HG02610 (cell line): ENCODE measurements at regions not wholly inside any gene's neighbourhood (a gene's known extent, or its start where the extent isn't known, plus 50 kb on each side); places are given as distances from the start of the nearest gene placed in this dataset.

Source experiments
- ATAC-seq: cut with Tn5 transposase; IDR thresholded peaks from one replicate; pipeline ENCODE4 v1.9.1; 2021; ENCODE audit warnings: mild to moderate bottlenecking, moderate library complexity; ENCODE audit not compliant: unreplicated experiment

DNA sequence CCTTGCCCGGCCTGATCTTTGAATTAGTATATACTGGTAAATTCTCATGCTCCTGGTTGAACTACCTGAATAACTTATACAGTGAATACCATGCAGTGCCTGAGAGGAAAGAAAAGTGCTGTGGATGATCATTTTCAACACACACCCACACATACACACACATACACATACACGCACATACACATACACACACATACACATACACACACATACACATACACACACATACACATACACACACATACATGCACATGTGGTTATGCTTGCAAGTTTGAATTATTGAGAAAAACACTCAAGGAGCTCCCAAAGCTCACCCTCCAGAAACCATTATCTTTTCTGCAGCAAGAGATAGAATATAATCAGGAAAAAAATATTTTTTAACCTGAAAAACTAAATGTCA lies 366.9 kb upstream of the RASGEF1B start:
- no peak for ATAC-seq

DNA sequence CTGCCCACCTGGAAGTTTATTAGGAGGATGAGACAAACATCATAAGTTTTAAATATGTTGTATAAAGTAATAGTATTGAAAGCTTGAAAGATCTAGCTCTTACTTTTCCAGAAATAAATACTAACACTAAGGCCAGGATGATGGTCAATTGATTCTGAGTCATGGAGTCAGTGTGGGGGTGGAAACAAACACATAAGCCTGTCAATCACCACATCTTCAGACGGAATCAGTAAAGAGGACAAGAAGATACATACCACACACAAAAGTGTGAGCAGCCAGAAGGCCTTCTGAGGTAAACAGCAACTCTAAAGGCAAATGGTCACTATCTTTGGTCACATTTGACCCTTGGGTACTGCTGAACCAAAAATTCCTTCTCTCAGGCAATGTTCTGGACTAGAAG lies 365.0 kb upstream of the RASGEF1B start:
- ATAC-seq, result no peak

DNA sequence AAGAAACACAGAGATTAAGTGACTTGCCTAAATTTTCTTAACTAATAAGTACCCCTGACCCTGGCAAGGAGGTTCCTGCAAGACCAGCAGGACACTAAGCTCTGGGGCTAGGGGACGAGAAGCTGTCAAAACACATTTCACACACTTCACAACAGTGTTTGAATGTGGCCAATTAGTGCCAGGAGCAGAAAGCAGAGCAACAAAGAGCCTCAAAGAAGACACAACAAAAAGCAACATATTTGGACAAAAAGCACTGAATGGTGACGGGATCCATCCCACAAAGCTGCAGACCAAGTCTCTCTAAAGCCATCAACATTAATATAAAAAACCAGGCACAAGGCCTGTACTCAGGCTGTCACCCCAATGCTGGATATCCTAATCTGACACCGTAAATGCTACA lies 361.9 kb upstream of the RASGEF1B start:
- no peak for ATAC-seq

DNA sequence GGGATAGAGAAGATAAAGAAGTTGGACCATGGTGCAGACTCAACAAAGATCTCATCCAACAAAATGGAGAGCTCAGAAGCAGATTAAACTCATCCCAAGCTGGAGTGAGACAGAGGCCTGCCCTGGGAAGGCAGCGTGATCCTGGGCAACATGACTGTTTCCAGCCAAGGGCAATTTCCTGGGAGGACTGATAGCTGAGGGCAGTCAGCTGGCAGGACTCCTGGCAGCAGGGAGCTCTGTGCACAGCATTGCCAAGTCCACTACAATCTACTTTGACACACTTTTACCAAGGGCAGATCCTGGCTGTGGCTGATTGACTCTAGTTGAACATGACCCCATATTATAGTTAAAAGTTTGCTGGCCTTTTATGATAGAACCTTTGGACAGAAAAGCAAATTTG lies 357.3 kb upstream of the RASGEF1B start:
- no peak for ATAC-seq

DNA sequence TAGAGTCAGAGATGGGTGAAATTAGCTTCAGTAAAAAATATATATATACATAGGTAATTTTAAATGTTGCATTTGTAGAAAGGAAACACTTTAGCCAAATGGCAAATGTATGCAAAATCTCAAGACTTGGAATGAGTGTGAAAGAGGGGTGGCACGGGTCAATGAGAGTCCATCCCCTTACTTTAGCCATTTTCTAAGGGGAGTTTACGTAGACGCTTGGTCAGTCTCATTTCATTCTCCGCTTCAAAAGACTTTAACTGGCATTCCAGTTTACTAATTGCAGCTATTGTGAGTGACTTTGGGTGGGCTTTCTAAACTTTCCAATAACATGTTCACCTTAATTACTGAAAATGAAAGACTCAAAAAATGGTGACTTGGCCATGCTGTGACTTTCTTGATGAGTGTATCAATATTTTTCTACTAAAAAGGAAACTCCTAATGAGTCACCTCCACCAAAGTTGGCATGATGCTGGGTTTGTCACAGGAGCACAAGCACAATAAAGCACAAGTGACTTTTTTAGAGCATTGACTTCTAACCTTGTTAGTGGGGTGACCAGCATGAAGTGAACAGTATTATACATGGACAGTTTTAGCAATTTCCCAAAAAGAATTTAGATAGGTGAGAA lies 356.0 kb upstream of the RASGEF1B start:
- peak; percentile 96 for ATAC-seq

DNA sequence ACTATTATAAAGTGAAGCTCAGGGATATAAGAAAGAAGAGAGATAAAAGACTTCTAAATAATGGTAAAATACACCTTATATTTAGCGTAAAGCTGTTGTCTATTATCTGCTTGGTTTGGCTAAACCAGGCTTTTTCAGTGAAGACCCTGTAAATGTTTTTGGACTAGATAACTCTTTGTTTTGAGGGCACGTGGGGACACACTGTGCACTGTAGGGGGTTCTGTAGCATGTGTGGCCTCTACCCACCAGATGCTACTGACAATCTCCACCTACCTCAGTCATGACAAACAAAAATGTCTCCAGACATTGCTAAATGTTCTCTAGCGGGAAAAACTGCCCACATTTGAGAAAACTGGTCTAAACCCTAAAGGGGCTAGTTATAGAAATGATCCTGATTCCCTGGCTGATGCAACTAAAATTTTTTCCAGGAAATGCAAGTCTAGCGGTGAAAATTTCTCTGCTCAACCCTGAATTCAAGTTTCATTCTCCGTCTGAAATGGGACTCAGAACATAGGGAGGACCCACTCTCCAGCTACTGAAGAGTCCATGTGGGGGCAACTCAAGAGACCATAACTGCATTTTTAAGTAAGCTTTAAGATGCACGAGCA lies 355.2 kb upstream of the RASGEF1B start:
- no peak for ATAC-seq

DNA sequence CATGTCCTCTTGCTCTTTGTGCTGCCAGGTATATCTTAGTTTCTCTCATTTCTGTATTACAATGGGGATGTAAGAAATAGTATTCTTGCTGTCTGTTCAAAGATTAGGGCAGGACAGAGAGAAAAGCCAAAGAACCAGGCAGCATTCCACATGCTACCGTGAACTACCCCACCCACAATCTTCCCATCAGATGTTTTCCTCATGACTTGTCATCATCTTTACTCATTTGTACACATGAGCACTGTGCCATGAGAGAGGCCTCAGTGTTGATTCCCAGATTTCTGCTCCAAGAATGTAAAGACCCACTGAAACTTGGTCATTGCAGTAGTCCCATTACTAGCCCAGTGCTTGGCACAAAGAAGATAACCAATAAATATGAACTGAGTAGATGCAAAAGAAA lies 354.6 kb upstream of the RASGEF1B start:
- ATAC-seq, result no peak

DNA sequence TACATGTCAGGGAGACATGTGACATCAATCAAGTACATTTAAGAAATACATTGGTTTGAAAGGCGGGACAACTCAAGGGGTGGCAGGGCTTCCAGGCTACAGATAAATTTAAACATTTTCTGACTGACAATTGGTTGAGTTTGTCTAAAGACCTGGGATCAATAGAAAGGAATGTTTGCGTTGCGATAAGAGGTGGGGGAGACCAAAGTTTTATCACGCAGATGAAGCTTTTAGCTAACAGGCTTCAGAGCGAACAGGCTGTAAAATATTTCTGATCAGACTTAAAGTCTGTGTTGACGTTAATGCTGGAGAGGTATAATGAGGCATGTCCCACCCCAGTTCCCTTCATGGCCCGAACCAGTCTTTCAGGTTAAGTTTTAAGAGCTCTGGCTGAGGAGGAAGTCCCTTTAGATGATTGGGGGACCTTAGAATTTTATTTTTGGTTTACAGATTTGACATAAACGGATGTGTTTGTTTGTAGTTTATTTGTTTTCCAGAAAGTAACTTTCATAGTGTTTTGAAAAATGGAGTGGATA lies 346.7 kb upstream of the RASGEF1B start:
- no peak for ATAC-seq

DNA sequence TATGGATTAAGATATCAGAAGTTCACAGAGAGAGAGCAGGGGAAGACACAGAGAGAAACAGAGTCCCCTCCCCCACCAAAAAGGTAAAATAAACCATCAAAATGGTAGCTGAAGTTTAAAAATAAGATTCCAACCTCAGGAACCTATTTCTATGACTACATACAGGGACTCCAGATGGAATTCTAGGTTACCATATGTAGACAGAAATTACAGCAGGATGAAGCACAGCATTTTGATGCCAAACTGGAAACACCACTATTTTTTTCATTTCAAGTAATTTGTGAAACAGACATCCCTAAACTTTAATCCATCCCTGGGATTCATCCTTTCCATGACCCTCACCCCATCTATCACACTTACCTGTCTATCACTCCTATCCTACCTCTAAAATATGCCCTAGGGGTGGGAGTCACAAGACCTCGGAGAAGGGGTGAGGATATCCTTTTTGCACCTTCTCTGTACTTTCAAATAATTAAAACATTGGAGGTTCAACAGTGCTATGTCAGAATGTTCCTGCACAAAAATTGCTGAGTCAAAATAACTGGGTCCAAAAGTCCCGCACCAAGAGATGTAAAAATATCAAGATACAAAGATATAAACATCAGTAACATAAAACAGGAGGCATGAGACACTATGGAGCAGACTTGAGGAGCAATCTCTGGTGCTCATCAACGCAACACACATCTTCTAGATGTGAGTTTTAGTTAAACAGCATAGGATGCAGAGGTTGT lies 344.5 kb upstream of the RASGEF1B start:
- ATAC-seq, result no peak

DNA sequence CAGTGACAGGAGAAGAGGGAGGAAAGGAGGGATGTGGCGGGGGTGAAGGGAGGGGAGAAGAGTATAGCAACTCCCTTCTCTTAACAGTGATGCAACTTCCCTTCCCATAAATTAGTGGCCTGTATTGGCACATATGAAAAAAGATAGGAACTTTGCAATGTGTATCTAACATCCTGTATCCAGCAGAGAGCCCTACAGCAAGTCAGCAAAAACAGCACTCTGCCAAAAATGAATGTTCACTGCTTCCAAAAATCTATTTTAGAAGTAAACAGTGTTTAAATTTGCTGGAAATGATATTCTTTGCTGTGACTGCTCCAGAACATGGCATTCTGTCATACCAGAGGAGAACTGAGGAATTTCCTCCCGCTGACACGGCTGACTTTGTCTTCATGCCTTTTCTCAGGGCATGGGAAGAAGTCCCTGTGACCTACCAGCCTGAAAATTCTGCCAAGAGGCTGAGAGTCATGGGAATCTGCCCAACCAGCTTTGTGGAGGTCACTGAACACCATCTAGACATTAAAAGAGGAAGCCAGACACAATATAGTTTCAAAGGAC lies 343.4 kb upstream of the RASGEF1B start:
- no peak for ATAC-seq

DNA sequence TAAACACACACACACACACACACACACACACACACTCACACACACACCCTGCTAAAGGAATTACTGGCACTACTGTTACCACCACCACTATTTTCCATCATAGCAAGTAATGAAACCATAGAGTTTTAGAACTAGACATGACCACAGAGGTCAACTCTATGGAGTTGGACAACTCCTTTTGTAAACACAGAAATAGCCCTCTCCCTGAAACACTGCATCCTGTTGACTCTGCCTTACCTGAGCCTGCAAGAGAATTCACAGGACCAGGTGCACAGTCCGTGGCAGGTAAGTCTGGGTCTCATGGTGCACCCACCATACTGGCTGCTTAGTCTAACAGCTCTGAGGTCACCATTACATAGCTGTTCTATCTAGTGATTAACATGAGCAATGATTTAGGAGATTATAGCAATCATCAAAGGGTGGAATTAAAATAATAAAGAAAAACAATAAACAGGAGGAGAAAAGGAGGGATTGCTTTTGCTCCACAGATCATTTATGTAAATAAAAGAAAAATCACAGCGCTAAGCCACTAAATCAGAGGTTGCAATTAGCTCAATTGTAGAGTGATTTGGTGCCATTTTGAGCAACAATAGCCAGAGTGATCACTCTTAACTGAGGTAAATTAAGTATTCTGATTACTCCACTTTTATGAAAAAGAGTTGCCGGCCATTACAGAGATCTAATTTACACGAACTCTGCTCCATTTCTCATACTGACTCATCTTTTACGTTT lies 340.0 kb upstream of the RASGEF1B start:
- no peak for ATAC-seq

DNA sequence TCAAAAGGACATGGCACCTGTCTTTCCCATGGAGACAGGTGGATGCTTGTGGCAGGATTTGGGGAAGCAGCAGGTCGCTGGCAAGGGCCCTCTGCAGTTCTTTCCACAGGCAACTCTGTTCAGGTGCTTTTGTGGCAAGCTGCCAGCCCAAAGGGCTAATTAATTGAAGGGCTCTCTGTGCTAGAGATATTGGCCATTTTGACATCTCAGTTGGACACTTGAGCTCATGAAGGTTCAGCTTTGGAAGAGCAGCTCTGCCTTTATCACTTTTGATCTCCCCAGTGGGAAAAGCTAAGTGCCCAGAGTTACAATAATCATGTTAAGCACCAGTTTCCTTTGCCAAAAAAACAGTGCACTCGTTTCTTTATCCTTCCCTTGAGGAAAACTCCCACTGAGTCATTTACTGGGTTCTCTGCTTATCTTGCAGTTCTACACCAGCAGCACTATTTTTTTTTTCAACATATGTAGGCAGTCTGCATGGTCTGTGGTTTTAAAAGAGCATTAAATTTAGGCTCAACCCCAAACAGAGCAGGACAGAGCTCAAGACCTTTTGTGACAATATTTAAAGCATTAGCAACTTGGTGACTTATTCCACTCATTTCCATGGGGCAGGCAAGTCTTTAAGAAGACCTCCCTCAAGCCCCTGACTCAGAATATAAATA lies 336.4 kb upstream of the RASGEF1B start:
- no peak for ATAC-seq

DNA sequence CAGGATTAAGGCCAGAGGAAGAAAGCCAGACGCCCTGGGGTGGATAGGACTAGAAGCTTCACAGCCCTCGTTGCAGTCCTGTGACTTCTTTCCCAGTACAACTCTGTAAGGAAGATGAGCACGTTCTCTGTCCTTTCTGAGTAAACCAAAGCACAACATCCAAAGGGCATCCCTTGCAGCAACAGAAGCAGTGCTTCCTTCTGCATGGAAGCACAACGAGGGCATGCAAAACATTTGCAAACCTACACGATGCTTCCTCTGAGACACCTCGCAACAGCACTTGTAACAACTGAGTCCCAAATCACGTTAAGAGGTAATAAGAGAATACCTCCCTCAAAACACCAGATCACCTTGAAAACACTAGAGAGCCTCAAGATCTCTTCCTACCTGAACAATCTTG lies 335.7 kb upstream of the RASGEF1B start:
- no peak for ATAC-seq

DNA sequence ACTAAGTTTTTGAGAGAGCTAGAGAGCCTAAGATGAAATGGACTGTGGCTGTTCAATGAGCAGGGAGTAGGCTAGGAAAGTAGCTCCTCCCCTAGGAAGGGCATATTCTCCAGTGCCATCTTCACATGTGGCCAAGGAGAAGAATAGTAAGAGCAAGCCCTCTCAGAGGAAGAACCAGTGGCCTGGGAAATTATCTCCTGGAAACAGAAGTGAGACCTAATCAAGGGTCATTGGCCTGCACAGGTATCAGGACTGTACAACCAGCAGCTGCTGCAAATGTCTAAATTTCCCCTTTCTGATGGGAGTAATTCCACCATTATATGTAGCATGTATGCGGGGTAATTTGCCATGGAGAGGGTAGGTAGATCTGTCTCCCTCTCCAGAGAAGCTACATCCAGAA lies 334.8 kb upstream of the RASGEF1B start:
- ATAC-seq, result no peak

DNA sequence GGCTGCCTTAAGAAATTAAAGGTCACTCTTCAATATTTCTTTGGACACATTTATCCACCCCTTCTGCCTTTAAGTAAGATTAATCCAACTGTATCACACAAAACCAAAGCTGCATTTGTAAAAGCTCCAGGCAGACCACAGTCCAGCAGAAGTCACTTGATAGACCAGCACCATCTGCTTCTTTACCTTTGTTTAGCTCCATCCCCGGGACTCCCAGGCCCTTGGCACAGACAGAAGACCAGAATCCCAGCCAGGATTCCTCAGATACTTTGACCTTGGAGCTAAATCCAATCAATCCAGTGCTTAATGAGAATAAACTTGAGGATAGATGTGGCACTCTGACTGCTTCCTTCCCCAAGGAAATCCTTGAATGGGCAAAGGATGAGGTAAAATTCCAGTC lies 333.1 kb upstream of the RASGEF1B start:
- ATAC-seq, result no peak

DNA sequence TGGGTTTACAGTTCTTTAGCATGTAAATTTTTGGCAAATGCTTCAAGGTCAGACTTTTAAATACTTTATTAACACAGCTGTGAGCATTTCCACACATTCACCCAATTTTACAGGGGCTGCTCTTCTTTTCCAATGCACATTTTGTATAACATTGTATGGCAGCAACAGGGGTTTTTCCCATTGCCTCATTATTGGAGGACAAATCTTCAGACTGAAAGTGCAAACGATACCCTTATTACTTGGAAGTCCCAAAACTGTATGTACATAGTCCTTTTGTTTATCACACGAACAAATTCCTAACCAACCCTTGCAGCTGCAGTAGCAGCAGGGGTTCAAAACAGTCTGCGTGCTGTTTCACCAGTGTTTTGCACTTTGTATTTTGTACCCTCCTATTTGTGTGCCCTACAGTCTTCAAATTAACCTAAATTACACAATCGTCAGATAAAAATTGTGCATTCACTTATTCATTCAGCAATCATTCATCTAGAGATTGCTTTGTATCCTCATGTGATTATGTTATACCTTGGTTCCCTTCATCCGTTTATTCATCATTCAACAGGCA lies 330.7 kb upstream of the RASGEF1B start:
- peak; percentile 81 for ATAC-seq

DNA sequence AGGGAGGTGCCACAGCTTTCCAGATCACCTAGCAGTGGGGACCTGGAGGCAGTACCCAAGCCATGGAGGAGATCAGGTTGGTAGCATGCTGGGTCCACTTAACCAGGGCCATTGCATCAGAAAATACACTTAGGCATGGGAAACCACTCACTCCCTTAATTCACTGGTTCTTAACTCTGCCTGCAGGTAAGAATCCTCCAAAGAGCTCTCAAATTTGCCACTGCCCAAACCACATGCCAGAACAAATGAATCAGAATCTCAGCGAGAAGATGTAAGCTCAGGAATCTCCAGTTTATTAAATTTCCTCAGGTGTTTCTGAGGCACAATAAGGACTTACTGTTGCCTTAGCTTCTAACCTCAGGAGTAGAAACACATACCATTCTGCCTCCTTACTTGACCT lies 327.7 kb upstream of the RASGEF1B start:
- no peak for ATAC-seq

DNA sequence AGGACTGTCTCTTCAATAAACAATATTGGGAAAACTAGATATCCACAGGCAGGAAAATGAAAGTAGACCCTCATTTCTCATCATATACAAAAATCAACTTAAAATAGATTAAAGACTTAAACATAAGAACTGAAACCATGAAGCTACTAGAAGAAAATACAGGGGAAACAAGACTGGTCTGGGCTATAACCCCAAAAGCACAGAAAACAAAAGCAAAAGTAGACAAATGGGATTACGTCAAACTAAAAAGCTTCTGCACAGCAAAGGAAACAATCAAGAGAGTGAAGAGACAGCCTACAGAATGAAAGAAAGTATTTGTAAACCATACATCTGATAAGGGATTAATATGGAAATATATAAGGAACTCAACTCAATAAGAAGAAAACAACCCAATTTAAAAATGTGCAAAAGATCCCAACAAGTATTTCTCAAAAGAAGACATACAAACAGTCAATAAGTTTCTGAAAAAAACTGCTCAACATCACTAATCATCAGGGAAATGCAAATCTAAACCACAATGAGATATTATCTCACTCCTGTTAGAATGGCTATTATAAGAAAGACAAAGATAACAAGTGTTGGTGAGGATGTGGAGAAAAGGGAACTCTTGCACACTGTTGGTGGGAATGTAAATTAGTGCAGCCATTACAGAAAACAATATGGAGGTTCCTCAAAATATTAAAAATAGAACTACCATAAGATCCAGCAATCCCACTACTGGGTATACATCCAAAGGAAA lies 325.3 kb upstream of the RASGEF1B start:
- peak; percentile 68 for ATAC-seq

DNA sequence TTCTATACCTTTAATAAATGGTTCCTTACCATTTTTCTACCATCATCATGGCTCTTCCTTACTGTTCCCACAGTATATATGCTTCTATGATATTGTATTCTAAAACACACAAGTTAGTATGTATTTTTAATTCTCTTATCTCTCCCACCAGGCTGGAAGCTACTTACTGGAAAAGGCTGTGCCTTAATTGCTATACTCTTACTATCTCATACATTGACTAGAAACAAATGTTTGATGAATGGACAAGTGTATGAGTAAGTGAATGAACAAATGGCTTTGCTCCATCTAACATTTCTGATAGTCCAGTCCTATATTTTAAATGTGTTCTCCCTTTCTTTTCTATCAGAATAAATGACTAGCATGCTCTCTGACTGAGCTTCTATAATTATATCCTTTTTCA lies 320.8 kb upstream of the RASGEF1B start:
- ATAC-seq, result no peak

DNA sequence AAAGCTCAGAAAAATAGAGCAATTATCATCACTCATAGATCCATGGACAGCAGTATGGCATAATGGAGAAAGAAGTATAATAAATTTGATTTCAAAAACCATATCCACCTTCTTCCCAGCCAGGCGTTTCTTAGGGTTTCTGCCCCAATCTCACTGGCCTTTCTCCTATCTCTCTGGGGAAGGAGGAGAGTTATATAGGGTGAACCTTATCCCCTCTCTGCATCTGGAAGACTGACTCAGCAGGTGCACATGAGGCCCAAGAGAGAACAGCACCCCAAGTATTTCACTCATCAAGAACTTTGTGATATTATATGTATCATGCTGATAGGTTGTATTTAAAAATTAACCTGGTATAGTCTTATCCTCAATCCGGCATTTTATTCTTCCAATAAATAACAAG lies 318.8 kb upstream of the RASGEF1B start:
- no peak for ATAC-seq
